Panc1 (cell line): ENCODE measurements at regions not wholly inside any gene's neighbourhood (a gene's known extent, or its start where the extent isn't known, plus 50 kb on each side); places are given as distances from the start of the nearest gene placed in this dataset.

Experiments used
- ATAC-seq: fragments of 200-7000 bp; cut with Tn5 transposase; 2 replicates; pipeline ENCODE4 v1.9.1; 2020; ENCODE audit warnings: mild to moderate bottlenecking, moderate library complexity
- BruUV-seq: library from RNA; stranded (reverse); fragments of 400-500 nt; replicated peaks from 2 replicates; lab custom pipeline; 2021; lab: Mats Ljungman, UMichigan
- CTCF ChIA-PET: fragments of 300-600 bp; sonication (Branson Sonifier 250); formaldehyde crosslinking; loops from one replicate; lab custom pipeline; 2022; ENCODE audit warnings: antibody characterized with exemption; lab: Charles Lee
- POLR2A ChIA-PET: fragments of 300-600 bp; sonication (Branson Sonifier 250); formaldehyde crosslinking; loops from one replicate; lab custom pipeline; 2022; ENCODE audit warnings: antibody characterized with exemption; lab: Charles Lee
- DNase-seq: peaks from one replicate; pipeline ENCODE4 v3.0.0-alpha.2; 2010; ENCODE audit warnings: low read depth, low spot score
- H3K27ac ChIP-seq: 2 replicates; pipeline ENCODE4 v1.5.1; 2011; ENCODE audit warnings: mild to moderate bottlenecking, low read length, inconsistent platforms
- H3K27me3 ChIP-seq: fragments of 200-500 bp; sonication (Bioruptor generic); 2 replicates; pipeline ENCODE4 v1.6.0; 2014; ENCODE audit warnings: low read length, inconsistent platforms; ENCODE audit not compliant: control insufficient read depth, insufficient read depth
- H3K36me3 ChIP-seq: fragments of 200-500 bp; sonication (Bioruptor generic); 2 replicates; pipeline ENCODE4 v1.5.1; 2014; ENCODE audit warnings: inconsistent platforms, mild to moderate bottlenecking, low read length, moderate library complexity; ENCODE audit not compliant: control insufficient read depth, insufficient read depth
- H3K4me1 ChIP-seq: 2 replicates; pipeline ENCODE4 v1.5.1; 2011; ENCODE audit warnings: inconsistent platforms, mild to moderate bottlenecking, low read length, moderate library complexity; ENCODE audit not compliant: control insufficient read depth, insufficient read depth
- H3K4me3 ChIP-seq, 2 experiments: 2 replicates each; pipeline ENCODE4 v1.5.1; 2011 to 2012; ENCODE audit warnings: low read depth in 2 of 2, low read length in 2 of 2, mild to moderate bottlenecking in 2 of 2, inconsistent platforms in 1 of 2, moderate library complexity in 1 of 2
- H3K9me3 ChIP-seq: fragments of 200-500 bp; sonication (Bioruptor generic); 2 replicates; pipeline ENCODE4 v1.5.1; 2014; ENCODE audit warnings: low read depth, mild to moderate bottlenecking, inconsistent platforms, low read length, moderate library complexity; ENCODE audit not compliant: control insufficient read depth, insufficient read depth
- CTCF ChIP-seq: fragments of 450-650 bp; IDR thresholded peaks from 2 replicates; pipeline ENCODE4 v1.5.1; 2017; ENCODE audit warnings: mild to moderate bottlenecking
- POLR2AphosphoS5 ChIP-seq: IDR thresholded peaks from 2 replicates; pipeline ENCODE4 v1.6.1; 2012; ENCODE audit warnings: mild to moderate bottlenecking, low read depth, low read length, moderate library complexity
- SIN3A ChIP-seq: IDR thresholded peaks from 2 replicates; pipeline ENCODE4 v1.6.1; 2012; ENCODE audit warnings: low read depth, mild to moderate bottlenecking, low read length, moderate library complexity, borderline replicate concordance; ENCODE audit not compliant: insufficient read depth
- TCF7L2 ChIP-seq: IDR thresholded peaks from 2 replicates; pipeline ENCODE4 v1.6.1; 2011; ENCODE audit warnings: mild to moderate bottlenecking, low read depth, low read length, inconsistent platforms
- in situ Hi-C: cut with HindIII; loops from 2 replicates; pipeline ENCODE4 v1.10.0; 2016; ENCODE audit warnings: low sequenced_read_pairs, low pct_unique_long_range_greater_than_20kb
- intact Hi-C: fragments of 100-400 bp; cut with micrococcal nuclease; formaldehyde crosslinking; loops from one replicate; pipeline ENCODE4 v1.10.0; 2022; ENCODE audit not compliant: unreplicated experiment
- TF ChIP-seq, protein P1 (sequence below), 2 experiments: IDR thresholded peaks; 2 replicates each; pipeline ENCODE4 v1.6.1; 2011 to 2012; ENCODE audit warnings: low read depth in 2 of 2, control low read depth in 1 of 2, low read length in 1 of 2, mild to moderate bottlenecking in 1 of 2, moderate library complexity in 1 of 2; ENCODE audit not compliant: insufficient read depth in 1 of 2

- Histone ChIP-seq H3K36me3 (no peaks in the 10 kb centered on the region), H3K27ac (no peak overlapping the region), H3K9me3 (no peaks in the 10 kb centered on the region), H3K27me3 (no peaks in the 10 kb centered on the region), H3K4me1 (no peaks in the 10 kb centered on the region), H3K4me3 (no peak overlapping the region)
- ATAC-seq (no peak), DNase-seq (no peak)
- intact Hi-C loops (no loop called here), in situ Hi-C loops (no loop called here)
- ChIA-PET CTCF (no interaction called here), POLR2A (no interaction called here)
- BruUV-seq, result no TSS peak
- TF ChIP-seq CTCF (no peak), SIN3A (no peak), TCF7L2 (no peak), POLR2AphosphoS5 (no peak)
- TF ChIP-seq, protein P1, sequence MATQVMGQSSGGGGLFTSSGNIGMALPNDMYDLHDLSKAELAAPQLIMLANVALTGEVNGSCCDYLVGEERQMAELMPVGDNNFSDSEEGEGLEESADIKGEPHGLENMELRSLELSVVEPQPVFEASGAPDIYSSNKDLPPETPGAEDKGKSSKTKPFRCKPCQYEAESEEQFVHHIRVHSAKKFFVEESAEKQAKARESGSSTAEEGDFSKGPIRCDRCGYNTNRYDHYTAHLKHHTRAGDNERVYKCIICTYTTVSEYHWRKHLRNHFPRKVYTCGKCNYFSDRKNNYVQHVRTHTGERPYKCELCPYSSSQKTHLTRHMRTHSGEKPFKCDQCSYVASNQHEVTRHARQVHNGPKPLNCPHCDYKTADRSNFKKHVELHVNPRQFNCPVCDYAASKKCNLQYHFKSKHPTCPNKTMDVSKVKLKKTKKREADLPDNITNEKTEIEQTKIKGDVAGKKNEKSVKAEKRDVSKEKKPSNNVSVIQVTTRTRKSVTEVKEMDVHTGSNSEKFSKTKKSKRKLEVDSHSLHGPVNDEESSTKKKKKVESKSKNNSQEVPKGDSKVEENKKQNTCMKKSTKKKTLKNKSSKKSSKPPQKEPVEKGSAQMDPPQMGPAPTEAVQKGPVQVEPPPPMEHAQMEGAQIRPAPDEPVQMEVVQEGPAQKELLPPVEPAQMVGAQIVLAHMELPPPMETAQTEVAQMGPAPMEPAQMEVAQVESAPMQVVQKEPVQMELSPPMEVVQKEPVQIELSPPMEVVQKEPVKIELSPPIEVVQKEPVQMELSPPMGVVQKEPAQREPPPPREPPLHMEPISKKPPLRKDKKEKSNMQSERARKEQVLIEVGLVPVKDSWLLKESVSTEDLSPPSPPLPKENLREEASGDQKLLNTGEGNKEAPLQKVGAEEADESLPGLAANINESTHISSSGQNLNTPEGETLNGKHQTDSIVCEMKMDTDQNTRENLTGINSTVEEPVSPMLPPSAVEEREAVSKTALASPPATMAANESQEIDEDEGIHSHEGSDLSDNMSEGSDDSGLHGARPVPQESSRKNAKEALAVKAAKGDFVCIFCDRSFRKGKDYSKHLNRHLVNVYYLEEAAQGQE (IDR thresholded peaks at IDR 0.05; ENCODE audit: insufficient read depth in 1 of 2, low read depth in 2 of 2, low read length in 1 of 2), result no peak
Observed at GRCh38 chr18:6653880-6654279, 75.6 kb upstream of the ARHGAP28 start.

GRCh38 chr18:6659963-6660725, 69.4 kb upstream of the ARHGAP28 start:
- no TSS peak for BruUV-seq
- ChIA-PET POLR2A (no interaction called here), CTCF (no interaction called here)
- no peak for ATAC-seq
- no peaks in the 10 kb centered on the region for H3K27me3 ChIP-seq
- H3K36me3 ChIP-seq, result no peaks in the 10 kb centered on the region
- intact Hi-C loops, result no loop called here
- no peak overlapping the region for H3K27ac ChIP-seq
- H3K9me3 ChIP-seq, result no peaks in the 10 kb centered on the region
- DNase-seq, result no peak
- no peak overlapping the region for H3K4me3 ChIP-seq
- no peak for TF ChIP-seq TCF7L2
- TF ChIP-seq, protein P1 (IDR thresholded peaks at IDR 0.05; ENCODE audit: insufficient read depth in 1 of 2, low read depth in 2 of 2, low read length in 1 of 2), result no peak
- in situ Hi-C loops, result no loop called here
- H3K4me1 ChIP-seq, result no peaks in the 10 kb centered on the region
